Thyroid gland (tissue), 4 donors: ENCODE measurements at regions not wholly inside any gene's neighbourhood (a gene's known extent, or its start where the extent isn't known, plus 50 kb on each side); places are given as distances from the start of the nearest gene placed in this dataset.

Source experiments
- DNase-seq, 2 donors: peaks; one replicate each; pipeline ENCODE4 v3.0.0-alpha.2; 2019
- H3K27ac ChIP-seq, 3 donors: fragments of 200-600 bp; sonication (generic); 1 replicate in 2 of 3; 2 replicates in 1 of 3; pipeline ENCODE4 v1.5.1; 2016 to 2019; ENCODE audit warnings: mild to moderate bottlenecking in 1 of 3, moderate library complexity in 1 of 3
- H3K27me3 ChIP-seq: fragments of 200-600 bp; sonication (generic); one replicate; pipeline ENCODE4 v1.5.1; 2019
- H3K36me3 ChIP-seq, 2 donors: fragments of 200-600 bp; sonication (generic); one replicate each; pipeline ENCODE4 v1.5.1; 2016 to 2019
- H3K4me1 ChIP-seq, 2 donors: fragments of 200-600 bp; sonication (generic); one replicate each; pipeline ENCODE4 v1.5.1; 2017 to 2019
- H3K4me3 ChIP-seq, 3 donors: fragments of 200-600 bp; sonication (generic); replicated peaks in 1 of 3; 1 replicate in 2 of 3; 2 replicates in 1 of 3; pipeline ENCODE4 v1.5.1; 2016; ENCODE audit warnings: mild to moderate bottlenecking in 1 of 3
- H3K9me3 ChIP-seq: fragments of 200-600 bp; sonication (generic); one replicate; pipeline ENCODE4 v1.5.1; 2017
- POLR2A ChIP-seq, 2 donors: fragments of 450-650 bp; IDR thresholded peaks; one replicate each; pipeline ENCODE4 v1.6.1; 2017; ENCODE audit warnings: antibody characterized with exemption in 2 of 2, mild to moderate bottlenecking in 2 of 2, moderate library complexity in 1 of 2
- WGBS, 2 donors: methylation state at CpG; one replicate each; pipeline ENCODE4 v1.1.5; 2017; 5-methylcytosine and 5-hydroxymethylcytosine counted together
- intact Hi-C: fragments of 100-400 bp; cut with DNase I; formaldehyde crosslinking; loops from one replicate; pipeline ENCODE4 v1.15.1; 2023
- TF ChIP-seq, protein P1 (sequence below), 6 experiments: fragments of 200-600 bp in 3 of 6; fragments of 450-650 bp in 3 of 6; sonication (generic) in 3 of 6; IDR thresholded peaks; one replicate each; pipeline ENCODE4 v1.5.1; 2016 to 2019; ENCODE audit warnings: antibody characterized with exemption in 6 of 6, mild to moderate bottlenecking in 2 of 6, inconsistent platforms in 1 of 6, moderate library complexity in 1 of 6

DNA sequence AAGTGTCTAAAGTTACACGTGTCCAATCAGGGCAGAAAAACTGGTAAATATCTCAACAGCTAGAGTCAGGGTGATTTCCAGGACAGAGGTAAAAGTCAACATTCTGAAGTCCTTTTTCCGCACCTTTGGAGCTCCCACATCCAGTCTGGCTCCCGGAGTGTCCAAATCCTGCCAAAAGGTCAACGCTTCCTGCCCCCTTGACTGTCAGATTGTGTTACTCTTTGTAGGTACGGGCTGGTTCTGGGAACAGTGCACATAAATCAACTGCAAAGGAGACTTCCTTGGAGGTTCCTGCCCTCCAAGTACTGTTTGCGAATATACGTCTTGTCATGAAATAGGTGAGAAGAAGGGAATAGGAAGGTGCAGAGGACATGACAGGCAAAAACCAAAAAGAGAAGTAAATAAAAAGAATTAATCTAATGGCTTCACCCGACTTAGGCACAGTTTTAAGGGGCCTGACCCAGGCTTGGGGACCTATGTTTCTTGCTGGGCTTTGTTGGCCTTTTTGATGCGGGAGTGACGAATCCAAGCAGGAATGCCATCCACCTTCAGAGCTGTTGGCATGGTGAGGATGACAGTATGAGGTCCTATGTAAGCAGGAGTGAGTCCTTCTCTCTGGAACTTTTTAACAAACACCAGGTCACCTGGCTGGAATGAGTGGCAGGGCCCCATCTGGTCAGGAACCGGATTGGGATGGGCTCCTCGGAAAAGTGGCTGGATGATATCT, 155.4 kb downstream of the TRIM27 start:
- H3K4me1 ChIP-seq = no peaks in the 10 kb centered on the region
- intact Hi-C loops = no loop called here
- no peaks in the 10 kb centered on the region for H3K36me3 ChIP-seq
- no peak overlapping the region for H3K27ac ChIP-seq
- 17 to 27% methylated on average over 12 of the region's 12 CpGs for WGBS, 2 donors
- DNase-seq = no peak
- TF ChIP-seq POLR2A (IDR thresholded peaks at IDR 0.05) = no peak
- TF ChIP-seq, protein P1, sequence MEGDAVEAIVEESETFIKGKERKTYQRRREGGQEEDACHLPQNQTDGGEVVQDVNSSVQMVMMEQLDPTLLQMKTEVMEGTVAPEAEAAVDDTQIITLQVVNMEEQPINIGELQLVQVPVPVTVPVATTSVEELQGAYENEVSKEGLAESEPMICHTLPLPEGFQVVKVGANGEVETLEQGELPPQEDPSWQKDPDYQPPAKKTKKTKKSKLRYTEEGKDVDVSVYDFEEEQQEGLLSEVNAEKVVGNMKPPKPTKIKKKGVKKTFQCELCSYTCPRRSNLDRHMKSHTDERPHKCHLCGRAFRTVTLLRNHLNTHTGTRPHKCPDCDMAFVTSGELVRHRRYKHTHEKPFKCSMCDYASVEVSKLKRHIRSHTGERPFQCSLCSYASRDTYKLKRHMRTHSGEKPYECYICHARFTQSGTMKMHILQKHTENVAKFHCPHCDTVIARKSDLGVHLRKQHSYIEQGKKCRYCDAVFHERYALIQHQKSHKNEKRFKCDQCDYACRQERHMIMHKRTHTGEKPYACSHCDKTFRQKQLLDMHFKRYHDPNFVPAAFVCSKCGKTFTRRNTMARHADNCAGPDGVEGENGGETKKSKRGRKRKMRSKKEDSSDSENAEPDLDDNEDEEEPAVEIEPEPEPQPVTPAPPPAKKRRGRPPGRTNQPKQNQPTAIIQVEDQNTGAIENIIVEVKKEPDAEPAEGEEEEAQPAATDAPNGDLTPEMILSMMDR (IDR thresholded peaks at IDR 0.05) = no peak
- H3K27me3 ChIP-seq = peaks cover 48% of the 10 kb centered on the region
- H3K4me3 ChIP-seq = no peak overlapping the region
- no peaks in the 10 kb centered on the region for H3K9me3 ChIP-seq

DNA sequence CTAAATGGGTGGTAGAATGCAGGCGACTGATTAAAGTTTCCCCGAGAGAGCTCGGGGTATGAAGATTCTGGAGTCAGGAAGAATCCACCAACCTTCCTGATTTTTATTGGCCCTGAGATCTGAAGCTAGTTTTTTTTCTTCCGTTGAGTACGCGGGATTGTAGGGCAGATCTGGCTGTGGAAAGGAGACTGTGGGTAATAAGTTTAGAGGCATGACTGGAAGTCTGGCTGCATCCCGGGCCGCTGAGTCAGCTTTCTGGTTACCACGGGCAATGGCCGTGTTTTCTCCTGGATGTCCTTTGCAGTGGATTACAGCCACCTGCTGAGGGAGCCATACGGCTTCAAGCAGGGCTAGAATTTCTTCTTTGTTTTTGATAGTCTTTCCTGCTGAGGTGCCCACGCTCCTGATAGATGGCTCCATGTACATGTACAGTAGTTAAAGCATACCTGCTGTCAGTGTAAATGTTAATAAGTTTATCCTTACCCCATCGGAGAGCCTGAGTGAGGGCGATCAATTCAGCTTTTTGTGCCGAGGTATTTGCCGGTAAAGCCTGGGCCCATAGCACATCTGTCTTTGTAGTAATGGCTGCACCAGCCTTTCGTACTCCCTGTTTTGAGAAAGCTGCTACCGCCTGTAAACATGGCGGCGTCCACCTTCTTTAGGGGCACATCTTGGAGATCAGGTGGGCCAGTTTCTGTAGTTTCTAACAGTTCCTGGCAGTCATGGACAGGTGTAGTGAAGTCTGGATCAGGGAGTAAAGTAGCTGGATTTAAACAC, 154.0 kb downstream of the TRIM27 start:
- no peak overlapping the region for H3K27ac ChIP-seq
- no peaks in the 10 kb centered on the region for H3K36me3 ChIP-seq
- H3K4me3 ChIP-seq = no peak overlapping the region
- no peaks in the 10 kb centered on the region for H3K4me1 ChIP-seq
- intact Hi-C loops = no loop called here
- DNase-seq = no peak
- TF ChIP-seq, protein P1 (IDR thresholded peaks at IDR 0.05) = no peak
- no peak for TF ChIP-seq POLR2A (IDR thresholded peaks at IDR 0.05)
- peaks cover 53% of the 10 kb centered on the region for H3K27me3 ChIP-seq
- no peaks in the 10 kb centered on the region for H3K9me3 ChIP-seq
- WGBS, 2 donors = 6 to 11% methylated on average over 20 of the region's 20 CpGs

DNA sequence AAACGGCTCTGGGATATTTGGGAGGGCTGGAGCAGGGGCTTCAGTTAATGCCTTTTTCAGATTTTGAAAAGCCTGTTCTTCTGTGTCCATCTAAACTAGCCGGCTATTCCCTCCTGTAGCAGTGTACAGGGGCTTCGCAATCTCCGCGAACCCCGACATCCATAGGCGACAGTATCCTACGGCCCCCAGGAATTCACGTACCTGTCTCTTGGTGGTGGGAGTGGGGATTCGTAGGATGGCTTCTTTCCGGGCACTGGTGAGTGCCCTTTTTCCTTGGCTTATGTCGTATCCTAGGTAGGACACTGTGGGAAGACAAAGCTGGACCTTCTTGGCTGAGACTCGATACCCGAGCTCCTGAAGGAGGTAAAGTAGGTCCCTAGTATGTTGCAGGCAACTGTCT, 153.1 kb downstream of the TRIM27 start:
- no peak for TF ChIP-seq POLR2A (IDR thresholded peaks at IDR 0.05)
- TF ChIP-seq, protein P1 (IDR thresholded peaks at IDR 0.05) = no peak
- no peak overlapping the region for H3K4me3 ChIP-seq
- intact Hi-C loops = no loop called here
- no peaks in the 10 kb centered on the region for H3K9me3 ChIP-seq
- 17 to 22% methylated on average over 14 of the region's 14 CpGs for WGBS, 2 donors
- H3K36me3 ChIP-seq = no peaks in the 10 kb centered on the region
- DNase-seq = no peak
- no peaks in the 10 kb centered on the region for H3K4me1 ChIP-seq
- no peak overlapping the region for H3K27ac ChIP-seq
- H3K27me3 ChIP-seq = peaks cover 51% of the 10 kb centered on the region

DNA sequence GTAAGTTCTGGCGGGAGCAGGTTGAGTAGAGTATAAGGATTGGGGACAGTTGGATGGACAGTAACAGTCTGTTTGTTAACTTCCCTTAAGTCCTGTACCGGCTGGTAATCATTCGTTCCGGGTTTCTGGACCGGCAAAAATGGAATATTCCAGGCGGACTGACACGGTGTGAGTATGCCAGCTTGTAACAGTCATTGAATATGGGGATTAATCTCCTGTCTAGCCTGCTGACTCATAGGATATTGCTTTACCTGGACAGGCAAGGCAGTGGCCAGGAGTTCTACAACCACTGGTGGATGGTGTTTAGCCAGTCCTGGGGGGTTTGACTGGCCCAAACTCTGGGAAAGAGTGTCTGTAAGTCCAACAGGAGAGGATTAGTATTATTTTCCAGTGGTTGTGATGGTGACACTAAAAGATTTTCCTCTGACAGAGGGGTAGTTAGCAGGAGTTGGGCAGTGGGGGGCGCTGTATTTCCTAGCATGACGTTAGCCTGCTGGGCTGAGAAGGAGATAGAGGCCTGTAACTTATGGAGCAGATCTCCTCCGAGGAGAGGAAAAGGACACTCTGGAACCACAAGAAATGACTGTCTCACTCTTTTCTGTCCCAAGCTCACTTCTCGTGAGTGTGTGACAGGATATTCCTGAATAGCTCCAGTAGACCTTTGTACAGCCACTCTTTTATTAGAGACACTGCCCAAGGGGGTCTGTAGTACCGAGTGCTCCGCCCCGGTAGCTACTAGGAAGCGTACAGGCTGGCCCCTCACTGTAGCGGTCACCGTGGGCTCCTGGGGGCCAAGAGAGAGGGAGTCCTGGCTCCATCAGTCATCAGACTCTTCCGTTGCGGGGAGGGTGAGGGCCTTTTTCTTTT, 152.2 kb downstream of the TRIM27 start:
- Histone ChIP-seq H3K27ac (no peak overlapping the region), H3K4me1 (no peaks in the 10 kb centered on the region), H3K27me3 (peaks cover 55% of the 10 kb centered on the region), H3K4me3 (no peak overlapping the region), H3K36me3 (no peaks in the 10 kb centered on the region), H3K9me3 (no peaks in the 10 kb centered on the region)
- TF ChIP-seq POLR2A (IDR thresholded peaks at IDR 0.05) = no peak
- TF ChIP-seq, protein P1 (IDR thresholded peaks at IDR 0.05) = no peak
- no peak for DNase-seq
- 10 to 15% methylated on average over 15 to 19 of the region's 19 CpGs for WGBS, 2 donors
- intact Hi-C loops = no loop called here
